Tibial nerve (tissue), 3 donors: ENCODE measurements at regions not wholly inside any gene's neighbourhood (a gene's known extent, or its start where the extent isn't known, plus 50 kb on each side); places are given as distances from the start of the nearest gene placed in this dataset.

Source experiments
- POLR2A ChIP-seq, 2 donors: fragments of 450-650 bp; IDR thresholded peaks; one replicate each; pipeline ENCODE4 v1.6.1; 2017; ENCODE audit warnings: antibody characterized with exemption in 2 of 2, mild to moderate bottlenecking in 2 of 2, moderate library complexity in 2 of 2
- TF ChIP-seq, protein P1 (sequence below), 5 experiments: fragments of 200-600 bp in 3 of 5; fragments of 450-650 bp in 2 of 5; sonication (generic) in 3 of 5; IDR thresholded peaks; one replicate each; pipeline ENCODE4 v1.5.1; 2016 to 2019; ENCODE audit warnings: antibody characterized with exemption in 5 of 5, mild to moderate bottlenecking in 3 of 5, moderate library complexity in 2 of 5

DNA sequence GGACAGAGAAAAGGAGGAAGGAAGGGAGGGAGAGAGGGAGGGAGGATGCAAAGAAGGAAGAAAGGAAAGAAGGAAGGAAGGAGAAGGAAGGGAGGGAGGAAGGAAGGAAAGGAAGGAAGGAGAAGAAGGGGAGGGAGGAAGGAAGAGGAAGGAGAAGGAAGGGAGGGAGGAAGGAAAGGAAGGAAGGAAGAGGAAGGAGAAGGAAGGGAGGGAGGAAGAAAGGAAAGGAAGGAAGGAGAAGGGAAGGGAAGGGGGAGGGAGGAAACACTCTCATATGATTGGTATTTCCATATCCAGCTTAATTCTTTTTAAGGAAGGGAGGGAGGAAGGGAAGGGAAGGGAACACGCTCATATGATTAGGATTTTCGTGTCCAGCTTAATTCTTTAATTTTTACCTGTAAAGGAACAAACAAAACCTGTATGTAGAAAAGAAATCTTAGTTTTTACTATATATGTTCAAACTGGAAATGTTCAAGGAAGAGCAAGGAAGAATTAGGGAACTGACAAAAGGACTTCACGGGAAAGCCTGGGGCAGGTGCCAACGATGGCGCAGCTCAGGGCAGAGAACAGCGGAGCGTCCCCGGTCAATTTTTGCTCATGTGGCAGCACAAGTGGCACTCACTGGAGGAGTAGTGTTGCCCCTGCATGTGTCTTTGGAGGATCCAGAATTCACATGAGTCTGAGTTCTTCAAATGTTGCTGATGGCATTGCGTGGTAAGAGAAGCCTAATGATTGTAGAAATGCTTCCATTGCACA, 228.6 kb downstream of the ZNF516 start:
- TF ChIP-seq POLR2A (IDR thresholded peaks at IDR 0.05) = no peak
- TF ChIP-seq, protein P1, sequence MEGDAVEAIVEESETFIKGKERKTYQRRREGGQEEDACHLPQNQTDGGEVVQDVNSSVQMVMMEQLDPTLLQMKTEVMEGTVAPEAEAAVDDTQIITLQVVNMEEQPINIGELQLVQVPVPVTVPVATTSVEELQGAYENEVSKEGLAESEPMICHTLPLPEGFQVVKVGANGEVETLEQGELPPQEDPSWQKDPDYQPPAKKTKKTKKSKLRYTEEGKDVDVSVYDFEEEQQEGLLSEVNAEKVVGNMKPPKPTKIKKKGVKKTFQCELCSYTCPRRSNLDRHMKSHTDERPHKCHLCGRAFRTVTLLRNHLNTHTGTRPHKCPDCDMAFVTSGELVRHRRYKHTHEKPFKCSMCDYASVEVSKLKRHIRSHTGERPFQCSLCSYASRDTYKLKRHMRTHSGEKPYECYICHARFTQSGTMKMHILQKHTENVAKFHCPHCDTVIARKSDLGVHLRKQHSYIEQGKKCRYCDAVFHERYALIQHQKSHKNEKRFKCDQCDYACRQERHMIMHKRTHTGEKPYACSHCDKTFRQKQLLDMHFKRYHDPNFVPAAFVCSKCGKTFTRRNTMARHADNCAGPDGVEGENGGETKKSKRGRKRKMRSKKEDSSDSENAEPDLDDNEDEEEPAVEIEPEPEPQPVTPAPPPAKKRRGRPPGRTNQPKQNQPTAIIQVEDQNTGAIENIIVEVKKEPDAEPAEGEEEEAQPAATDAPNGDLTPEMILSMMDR (IDR thresholded peaks at IDR 0.05) = no peak
